Lower leg skin (tissue), 4 donors: ENCODE measurements at regions not wholly inside any gene's neighbourhood (a gene's known extent, or its start where the extent isn't known, plus 50 kb on each side); places are given as distances from the start of the nearest gene placed in this dataset.
"Not testable (repeated sequence)": the region's sequence is repeated elsewhere in the genome, so short reads cannot be mapped to it uniquely, and the experiment has no call there.

Source experiments
- DNase-seq, 2 donors: peaks; one replicate each; pipeline ENCODE4 v3.0.0-alpha.2; 2019; ENCODE audit warnings: low spot score in 2 of 2
- H3K4me3 ChIP-seq: fragments of 200-600 bp; sonication (generic); 2 replicates; pipeline ENCODE4 v1.5.1; 2017; ENCODE audit warnings: mild to moderate bottlenecking, low read depth; ENCODE audit not compliant: poor library complexity, severe bottlenecking
- CTCF ChIP-seq, 3 donors: fragments of 450-650 bp; IDR thresholded peaks; one replicate each; pipeline ENCODE4 v1.5.1; 2016; ENCODE audit warnings: antibody characterized with exemption in 3 of 3, mild to moderate bottlenecking in 3 of 3, moderate library complexity in 2 of 3
- POLR2A ChIP-seq, 2 donors: fragments of 450-650 bp; IDR thresholded peaks; one replicate each; pipeline ENCODE4 v1.6.1; 2016 to 2017; ENCODE audit warnings: antibody characterized with exemption in 2 of 2, mild to moderate bottlenecking in 1 of 2, moderate library complexity in 1 of 2
- WGBS, 2 donors: methylation state at CpG; one replicate each; pipeline ENCODE4 v1.1.5; 2018; 5-methylcytosine and 5-hydroxymethylcytosine counted together
- intact Hi-C: fragments of 100-400 bp; cut with DNase I; formaldehyde crosslinking; loops from one replicate; pipeline ENCODE4 v1.15.0; 2023; ENCODE audit warnings: low total_unique reads

- DNase-seq, result no peak
- no peak overlapping the region for H3K4me3 ChIP-seq
- 75 to 77% methylated on average over 3 of the region's 3 CpGs for WGBS, 2 donors
- TF ChIP-seq POLR2A (IDR thresholded peaks at IDR 0.05) (no peak), CTCF (IDR thresholded peaks at IDR 0.05) (no peak)
- intact Hi-C loops, result no loop called here
These were observed 212.2 kb upstream of the CENPE start for GRCh38 chr4:103410386-103410785.

DNA sequence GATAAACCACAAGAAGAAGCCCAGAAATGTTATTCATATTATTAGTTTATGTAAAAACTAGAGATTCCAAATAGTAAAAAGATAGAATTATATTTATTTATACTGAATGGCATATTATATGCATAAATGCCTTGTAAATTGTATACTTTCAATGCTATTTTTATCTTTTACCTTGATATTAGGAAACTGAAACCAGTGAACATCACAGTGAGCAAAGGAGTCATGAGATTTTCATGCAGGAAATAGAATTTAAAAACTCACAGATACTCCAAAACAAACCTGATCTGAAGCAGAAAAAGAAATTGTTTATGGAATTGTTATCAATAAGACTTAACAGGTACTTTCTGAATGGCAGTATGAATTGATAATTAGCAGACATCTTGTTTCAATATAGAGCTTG, 207.3 kb upstream of the CENPE start:
- intact Hi-C loops, result no loop called here
- no peak overlapping the region for H3K4me3 ChIP-seq
- TF ChIP-seq POLR2A (IDR thresholded peaks at IDR 0.05) (no peak), CTCF (IDR thresholded peaks at IDR 0.05) (no peak)
- no peak for DNase-seq

DNA sequence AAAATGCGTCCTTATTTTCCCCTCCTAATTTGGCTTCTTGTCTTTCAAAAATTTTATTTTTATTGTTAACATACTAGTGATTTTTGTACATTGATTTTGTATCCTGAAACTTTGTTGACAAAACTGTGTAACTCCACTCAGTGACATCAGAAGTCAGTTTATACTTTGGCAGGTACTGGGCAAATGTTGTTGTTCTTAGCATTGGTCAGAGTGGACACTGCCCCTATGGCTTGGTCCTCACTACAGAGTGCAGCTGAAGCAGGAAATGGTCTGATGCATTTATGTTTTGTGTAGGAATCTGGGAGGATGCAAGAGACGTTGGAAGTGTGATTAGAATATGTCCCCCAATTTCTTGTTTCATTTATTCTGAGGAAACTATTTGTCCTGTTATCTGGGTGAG, 205.5 kb upstream of the CENPE start:
- WGBS, 2 donors, result 73 to 77% methylated on average over 2 of the region's 2 CpGs
- intact Hi-C loops, result no loop called here
- no peak for DNase-seq
- H3K4me3 ChIP-seq, result no peak overlapping the region
- no peak for TF ChIP-seq POLR2A (IDR thresholded peaks at IDR 0.05)
- no peak for TF ChIP-seq CTCF (IDR thresholded peaks at IDR 0.05)

- intact Hi-C loops, result no loop called here
These were observed 204.1 kb upstream of the CENPE start for GRCh38 chr4:103402198-103402597.

DNA sequence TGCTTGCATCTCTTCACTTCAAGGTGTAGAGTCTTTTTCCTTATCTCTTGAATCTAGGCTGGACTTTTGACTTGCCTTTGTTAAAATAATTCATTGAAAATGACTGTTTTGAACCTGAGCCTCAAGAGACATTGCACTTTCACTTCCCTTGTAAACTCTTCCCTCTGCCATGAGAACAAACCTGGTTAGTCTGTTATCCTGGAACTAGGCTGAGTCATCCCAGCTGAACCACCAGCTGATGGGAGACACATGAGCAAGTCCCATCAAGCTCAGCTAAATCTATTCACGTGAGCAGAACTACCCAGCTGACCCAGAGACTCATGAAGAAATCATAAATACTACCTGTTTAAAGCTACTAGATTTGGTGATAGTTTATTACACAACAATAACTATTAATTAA, 202.3 kb upstream of the CENPE start:
- no peak overlapping the region for H3K4me3 ChIP-seq
- TF ChIP-seq CTCF (IDR thresholded peaks at IDR 0.05) (no peak), POLR2A (IDR thresholded peaks at IDR 0.05) (no peak)
- WGBS, 2 donors, result 9 to 18% methylated on average over 1 of the region's 1 CpG
- intact Hi-C loops, result no loop called here
- no peak for DNase-seq

More at GRCh38 chr4:103402198-103402597, 204.1 kb upstream of the CENPE start:
- TF ChIP-seq POLR2A (IDR thresholded peaks at IDR 0.05), result no peak
- no peak for TF ChIP-seq CTCF (IDR thresholded peaks at IDR 0.05)
- 72 to 74% methylated on average over 2 of the region's 2 CpGs for WGBS, 2 donors
- no peak overlapping the region for H3K4me3 ChIP-seq
- DNase-seq, result no peak

DNA sequence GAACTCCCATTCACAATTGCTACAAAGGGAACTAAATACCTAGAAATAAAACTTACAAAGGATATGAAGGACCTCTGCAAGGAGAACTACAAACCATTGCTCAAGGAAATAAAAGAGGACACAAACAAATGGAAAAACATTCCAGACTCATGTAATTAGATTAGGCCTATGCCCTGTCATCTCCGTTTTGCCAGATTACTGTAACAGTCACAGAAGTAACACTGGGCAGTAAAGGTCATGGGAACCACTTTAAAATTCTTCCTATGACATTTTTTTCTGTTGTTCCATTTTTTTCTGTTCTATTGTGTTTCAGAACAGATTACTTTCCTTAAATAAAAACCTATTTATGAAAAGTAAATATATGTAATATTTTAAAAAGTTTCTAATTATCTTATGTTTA, 199.4 kb upstream of the CENPE start:
- TF ChIP-seq CTCF (IDR thresholded peaks at IDR 0.05) (no peak), POLR2A (IDR thresholded peaks at IDR 0.05) (no peak)
- no peak overlapping the region for H3K4me3 ChIP-seq
- no peak for DNase-seq
- intact Hi-C loops, result no loop called here
- WGBS, 2 donors, result 63% methylated on average over 1 of the region's 1 CpG

DNA sequence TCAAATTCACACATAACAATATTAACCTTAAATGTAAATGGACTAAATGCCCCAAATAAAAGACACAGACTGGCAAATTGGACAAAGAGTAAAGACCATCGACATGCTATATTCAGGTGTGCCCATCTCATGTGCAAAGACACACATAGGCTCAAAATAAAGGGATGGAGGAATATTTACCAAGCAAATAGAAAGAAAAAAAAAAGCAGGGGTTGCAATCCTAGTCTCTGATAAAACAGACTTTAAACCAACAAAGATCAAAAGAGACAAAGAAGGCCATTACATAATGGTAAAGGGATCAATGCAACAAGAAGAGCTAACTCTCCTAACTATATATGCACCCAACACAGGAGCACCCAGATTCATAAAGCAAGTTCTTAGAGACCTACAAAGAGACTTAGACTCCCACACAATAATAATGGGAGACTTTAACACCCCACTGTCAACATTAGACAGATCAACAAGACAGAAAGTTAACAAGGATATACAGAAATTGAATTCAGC, 189.4 kb upstream of the CENPE start:
- H3K4me3 ChIP-seq, intact Hi-C loops, DNase-seq: not testable (repeated sequence)
- WGBS, 2 donors, result 79 to 96% methylated on average over 1 of the region's 1 CpG

GRCh38 chr4:103385565-103385964, 187.4 kb upstream of the CENPE start:
- H3K4me3 ChIP-seq, DNase-seq, intact Hi-C loops: not testable (repeated sequence)
- WGBS, 2 donors, result 47 to 94% methylated on average over 2 of the region's 2 CpGs
